NOMO-1 treated with dmso at 0.1 percent for 144 hours (cell line): ENCODE measurements at regions not wholly inside any gene's neighbourhood (a gene's known extent, or its start where the extent isn't known, plus 50 kb on each side); places are given as distances from the start of the nearest gene placed in this dataset.
"Not testable (repeated sequence)": the region's sequence is repeated elsewhere in the genome, so short reads cannot be mapped to it uniquely, and the experiment has no call there.

Source experiments
- DNase-seq: peaks from one replicate; lab custom pipeline; 2025; ENCODE audit not compliant: unreplicated experiment; lab: John Stamatoyannopoulos, UW

DNA sequence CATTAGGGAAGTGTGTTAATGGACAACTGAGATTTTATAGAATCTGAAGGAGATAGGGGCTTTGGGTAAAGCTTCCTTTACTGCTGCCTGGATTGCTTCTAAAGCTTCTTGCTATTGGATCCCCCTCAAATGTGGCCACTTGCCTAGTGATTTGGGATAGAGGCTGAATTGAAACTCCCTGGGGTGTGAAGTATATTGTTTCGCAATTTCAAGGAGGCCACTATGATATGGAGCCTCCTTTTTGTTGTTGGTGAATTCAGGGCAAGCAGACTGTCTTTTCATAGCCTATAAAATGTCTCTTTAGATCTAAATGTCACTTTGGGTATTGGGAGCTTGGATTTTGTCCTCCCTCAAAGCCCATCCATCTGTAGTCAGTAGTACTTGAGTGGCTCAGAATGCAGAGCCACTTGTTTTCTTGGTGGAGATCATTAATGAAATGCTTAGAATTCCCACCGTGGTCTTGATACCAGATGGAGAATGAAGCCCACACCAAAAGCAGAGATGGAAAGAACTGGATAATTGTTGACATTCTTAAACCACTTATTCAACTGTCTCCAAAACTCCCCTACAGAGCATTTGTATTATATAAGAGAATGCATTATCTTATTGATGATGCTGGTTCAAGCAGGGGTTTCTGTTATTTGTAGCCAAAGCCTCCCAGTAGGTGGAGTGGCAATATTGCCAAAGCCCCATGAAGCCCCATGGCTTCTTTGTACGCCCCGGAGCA, 144.3 kb upstream of the KCNE2 start:
- DNase-seq, result no peak

DNA sequence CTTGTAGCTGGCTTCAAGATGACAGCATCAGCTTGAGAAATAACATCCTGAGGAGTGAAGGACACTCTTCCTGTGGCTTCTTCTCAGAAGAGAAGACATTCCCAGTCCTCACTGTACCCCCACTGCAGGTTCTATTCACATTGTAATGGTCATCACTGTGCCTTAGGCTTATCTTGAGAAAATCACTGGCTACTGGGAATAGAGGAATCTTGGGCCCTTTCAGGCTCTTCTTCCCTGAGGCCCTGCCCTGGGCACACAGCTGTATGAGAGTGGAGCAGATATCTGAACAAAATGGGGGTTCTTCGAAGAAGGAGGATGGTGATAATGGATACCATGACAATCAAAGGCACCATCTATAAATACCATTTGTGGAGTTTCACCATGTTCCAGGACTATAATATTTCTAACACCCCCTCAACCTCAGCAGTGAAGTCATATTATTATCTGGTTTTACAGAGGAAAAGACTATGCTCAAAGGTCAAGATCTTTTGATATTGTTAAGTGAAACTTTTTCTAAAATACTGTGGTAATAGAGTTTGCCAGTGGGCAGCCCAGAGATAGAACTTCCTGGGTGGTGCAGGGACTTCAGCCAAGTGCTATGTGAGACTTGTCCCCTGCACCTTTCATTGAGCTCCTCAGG, 143.1 kb upstream of the KCNE2 start:
- no peak for DNase-seq

GRCh38 chr21:34221331-34222030, 142.3 kb upstream of the KCNE2 start:
- DNase-seq, result no peak

GRCh38 chr21:34222031-34222335, 141.8 kb upstream of the KCNE2 start:
- no peak for DNase-seq

- peak; percentile 65 for DNase-seq
Measured at GRCh38 chr21:34223376-34223775, 140.4 kb upstream of the KCNE2 start.

DNA sequence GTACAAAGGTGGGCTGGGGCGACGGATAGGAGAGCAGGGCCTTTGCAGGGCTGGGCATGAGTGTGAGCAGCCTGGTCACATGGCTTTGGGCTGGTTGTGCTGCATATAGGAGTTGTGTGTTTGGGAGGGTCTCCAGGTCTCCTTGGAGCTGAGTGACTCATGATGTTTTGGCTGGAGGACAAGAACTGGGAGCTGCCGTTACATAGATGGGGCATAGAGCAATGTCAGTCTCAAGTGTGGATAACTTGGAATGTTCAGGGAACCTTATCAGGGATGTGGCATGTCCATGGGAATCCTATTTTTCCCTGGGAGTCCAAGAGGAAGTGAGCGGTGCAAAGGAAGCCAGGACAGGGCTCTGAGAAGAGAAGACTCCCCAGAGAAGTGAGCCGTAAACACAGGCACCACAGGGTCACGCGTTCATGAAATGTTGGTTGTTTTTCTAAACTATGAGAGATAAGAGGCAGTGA, 136.4 kb upstream of the KCNE2 start:
- no peak for DNase-seq

- no peak for DNase-seq
Measured at GRCh38 chr21:34228792-34229191, 135.0 kb upstream of the KCNE2 start.

- DNase-seq, result no peak
Measured at GRCh38 chr21:34229353-34229752, 134.5 kb upstream of the KCNE2 start.

- not testable (repeated sequence) for DNase-seq
Measured at GRCh38 chr21:34233741-34234140, 130.1 kb upstream of the KCNE2 start.

GRCh38 chr21:34235514-34235913, 128.3 kb upstream of the KCNE2 start:
- no peak for DNase-seq

DNA sequence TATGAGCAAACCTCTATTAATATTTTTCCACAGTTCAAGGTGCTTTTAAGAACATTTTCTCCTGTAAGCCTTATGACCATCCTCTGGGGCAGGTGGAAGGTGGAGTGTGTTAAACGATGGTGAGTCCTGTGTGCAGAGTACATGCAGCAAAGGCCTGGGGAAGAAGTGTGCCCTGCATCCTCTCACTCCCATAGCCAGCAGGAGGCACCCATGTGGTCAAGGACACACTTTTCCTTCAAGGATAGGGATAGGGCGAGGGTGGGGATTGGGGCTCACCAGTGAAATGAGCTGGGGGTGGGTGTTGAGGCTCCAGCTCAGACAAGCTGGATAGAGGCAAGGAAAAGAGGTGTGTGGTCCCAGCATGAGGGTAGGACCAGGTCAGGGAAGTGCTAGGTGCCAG, 120.8 kb upstream of the KCNE2 start:
- no peak for DNase-seq

DNA sequence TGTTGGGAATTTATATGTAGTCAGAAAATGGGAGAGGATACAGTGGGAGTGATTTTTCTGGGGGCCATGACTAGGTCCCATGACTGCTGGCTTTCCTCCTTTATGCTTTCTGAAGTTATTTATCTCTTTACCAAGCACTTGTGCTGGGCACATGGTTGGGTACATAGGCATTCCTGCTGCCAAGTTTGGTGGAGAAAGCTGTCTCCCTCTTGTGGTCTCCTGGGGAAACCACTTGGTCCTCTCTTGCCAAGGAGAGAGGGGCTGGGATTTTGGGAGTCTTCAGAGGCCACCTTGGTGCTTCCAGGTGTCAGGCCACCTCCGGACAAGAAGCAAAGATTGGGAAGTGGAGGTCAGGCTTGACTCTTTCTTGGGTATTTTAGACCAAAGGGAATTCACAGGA, 120.2 kb upstream of the KCNE2 start:
- DNase-seq, result peak; percentile 5

DNA sequence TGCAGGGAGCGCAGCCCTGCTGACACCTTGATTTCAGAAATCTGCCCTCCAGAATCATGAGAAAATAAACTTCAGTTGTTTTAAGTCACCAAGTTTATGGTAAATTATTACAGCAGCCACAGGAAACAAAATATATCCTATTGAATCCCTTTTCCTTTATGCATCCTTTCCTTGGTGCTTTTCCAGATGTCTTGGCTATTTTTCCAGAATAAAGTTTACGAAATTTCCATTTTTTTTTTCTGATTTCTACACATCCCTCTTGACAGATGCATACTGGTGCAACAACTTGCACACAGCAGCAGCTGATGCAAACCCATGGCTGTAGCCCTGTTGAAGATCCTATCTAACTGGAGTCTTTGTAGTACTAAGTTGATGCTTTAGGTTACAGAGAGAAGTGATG, 111.1 kb upstream of the KCNE2 start:
- no peak for DNase-seq

GRCh38 chr21:34255073-34255472, 108.7 kb upstream of the KCNE2 start:
- DNase-seq, result no peak

DNA sequence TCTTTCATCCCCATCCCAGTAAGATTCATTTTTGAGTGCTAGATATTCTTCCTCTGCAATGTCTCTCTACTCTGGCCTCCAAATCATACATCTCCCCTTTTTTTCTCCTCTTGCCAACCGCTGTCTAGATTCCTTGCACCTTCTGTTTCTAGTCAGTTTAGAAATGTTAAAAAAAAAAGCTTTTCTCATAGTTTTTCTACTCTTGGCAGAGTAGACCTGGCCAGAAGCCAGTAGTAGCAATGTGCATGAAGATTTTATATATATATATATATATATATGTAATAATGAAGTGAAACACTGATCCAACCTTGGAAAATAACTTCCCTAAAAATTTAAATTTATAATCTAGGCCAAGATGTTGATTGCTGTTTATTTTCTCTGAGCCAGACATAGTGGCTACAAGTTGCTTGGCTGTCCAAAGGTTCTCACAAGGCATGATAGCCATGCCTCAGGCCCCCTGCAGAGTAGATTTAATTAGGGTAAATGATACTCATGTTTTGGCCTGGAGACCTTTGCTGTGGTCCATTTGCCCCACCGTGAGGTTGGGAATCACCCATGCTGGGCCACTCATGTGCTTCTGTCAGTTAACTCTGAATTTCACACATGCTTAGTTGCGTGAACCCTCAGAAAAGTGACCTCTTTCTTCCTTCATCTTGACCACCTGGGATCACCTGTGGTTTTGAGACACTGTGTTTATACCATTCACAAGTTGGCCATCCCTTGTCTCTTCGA, 103.4 kb upstream of the KCNE2 start:
- no peak for DNase-seq

- DNase-seq, result no peak
Measured at GRCh38 chr21:34261841-34262468, 101.9 kb upstream of the KCNE2 start.

DNA sequence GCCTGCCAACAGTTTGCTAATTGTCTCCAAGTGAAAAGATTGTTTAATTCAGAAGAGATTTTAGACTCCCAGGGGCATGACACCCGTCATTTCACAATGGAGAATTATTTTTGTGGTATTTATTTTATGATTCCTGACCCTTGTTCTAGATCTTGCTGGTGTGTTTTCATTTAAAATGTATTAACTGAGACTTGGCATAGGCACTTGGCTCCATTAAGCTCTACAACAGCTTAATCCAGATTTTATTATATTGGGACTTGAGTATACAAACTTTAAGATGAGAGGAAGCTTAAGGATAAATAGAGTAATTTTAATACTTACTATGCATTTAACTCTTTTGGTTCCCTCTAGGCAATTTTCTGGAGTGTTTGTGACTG, 101.3 kb upstream of the KCNE2 start:
- no peak for DNase-seq

DNA sequence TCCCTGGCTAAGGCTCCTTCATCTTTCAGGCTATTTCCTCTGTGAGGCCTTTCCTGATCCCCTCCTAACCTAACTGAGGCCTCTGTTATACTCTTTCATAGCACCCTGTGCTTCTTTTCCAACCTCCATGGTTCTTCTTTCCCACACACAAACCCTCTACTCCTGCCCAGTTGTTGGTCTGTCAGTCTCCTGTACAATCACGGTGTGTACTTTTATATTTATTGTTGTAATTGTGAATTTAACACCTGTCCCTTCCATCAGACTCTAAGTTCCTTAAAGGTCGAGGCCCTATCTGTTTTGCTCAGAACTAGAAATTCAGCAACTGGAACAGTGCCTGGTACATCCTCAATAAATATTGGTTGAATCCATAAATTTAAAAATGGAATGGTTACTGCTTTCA, 100.2 kb upstream of the KCNE2 start:
- DNase-seq, result no peak

DNA sequence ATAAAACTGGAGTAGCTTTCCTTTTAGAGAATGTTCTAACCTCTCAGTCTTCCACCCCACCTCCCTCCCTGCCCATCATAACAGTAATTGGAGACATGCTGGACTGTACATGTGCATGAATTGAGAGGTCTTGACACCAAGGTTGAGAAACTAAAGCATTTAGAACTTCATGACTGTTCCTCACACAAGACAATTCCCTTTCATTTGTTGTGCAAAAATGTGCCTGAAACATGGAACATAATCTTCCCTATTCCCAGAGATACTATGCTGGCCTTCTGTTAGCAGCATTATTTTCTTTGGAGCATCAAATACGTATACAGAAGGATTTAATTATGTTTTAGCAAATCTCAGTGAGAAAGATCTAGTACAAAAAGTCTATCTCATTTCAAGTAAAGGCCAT, 97.5 kb upstream of the KCNE2 start:
- DNase-seq, result no peak

DNA sequence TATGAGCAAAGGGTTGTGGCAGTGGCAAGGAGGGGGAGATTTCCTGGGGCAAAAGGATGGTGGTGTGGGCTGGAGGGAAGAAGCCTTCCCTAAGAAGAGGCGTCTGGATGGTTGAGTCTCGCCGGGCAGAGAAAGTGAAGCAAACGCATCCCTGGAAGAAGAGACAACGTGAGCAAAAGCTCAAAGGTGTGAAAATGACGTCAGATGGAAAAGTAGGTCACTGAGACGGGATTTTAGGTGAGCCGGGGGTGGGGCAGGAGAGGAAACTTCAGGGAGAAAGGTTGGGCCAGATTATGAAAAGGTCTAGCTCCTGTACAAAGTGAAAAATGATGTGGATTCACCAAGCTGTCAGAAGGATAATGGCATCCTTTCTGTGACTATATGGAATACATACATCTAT, 95.3 kb upstream of the KCNE2 start:
- DNase-seq, result no peak

- DNase-seq, result no peak
Measured at GRCh38 chr21:34270411-34270810, 93.4 kb upstream of the KCNE2 start.
